ENCODE measurements at regions not wholly inside any gene's neighbourhood (a gene's known extent, or its start where the extent isn't known, plus 50 kb on each side); places are given as distances from the start of the nearest gene placed in this dataset.

- no peak for DNase-seq (ENCODE audit: low read depth in 1 of 2, low spot score in 1 of 2)
- TF ChIP-seq, protein P1, sequence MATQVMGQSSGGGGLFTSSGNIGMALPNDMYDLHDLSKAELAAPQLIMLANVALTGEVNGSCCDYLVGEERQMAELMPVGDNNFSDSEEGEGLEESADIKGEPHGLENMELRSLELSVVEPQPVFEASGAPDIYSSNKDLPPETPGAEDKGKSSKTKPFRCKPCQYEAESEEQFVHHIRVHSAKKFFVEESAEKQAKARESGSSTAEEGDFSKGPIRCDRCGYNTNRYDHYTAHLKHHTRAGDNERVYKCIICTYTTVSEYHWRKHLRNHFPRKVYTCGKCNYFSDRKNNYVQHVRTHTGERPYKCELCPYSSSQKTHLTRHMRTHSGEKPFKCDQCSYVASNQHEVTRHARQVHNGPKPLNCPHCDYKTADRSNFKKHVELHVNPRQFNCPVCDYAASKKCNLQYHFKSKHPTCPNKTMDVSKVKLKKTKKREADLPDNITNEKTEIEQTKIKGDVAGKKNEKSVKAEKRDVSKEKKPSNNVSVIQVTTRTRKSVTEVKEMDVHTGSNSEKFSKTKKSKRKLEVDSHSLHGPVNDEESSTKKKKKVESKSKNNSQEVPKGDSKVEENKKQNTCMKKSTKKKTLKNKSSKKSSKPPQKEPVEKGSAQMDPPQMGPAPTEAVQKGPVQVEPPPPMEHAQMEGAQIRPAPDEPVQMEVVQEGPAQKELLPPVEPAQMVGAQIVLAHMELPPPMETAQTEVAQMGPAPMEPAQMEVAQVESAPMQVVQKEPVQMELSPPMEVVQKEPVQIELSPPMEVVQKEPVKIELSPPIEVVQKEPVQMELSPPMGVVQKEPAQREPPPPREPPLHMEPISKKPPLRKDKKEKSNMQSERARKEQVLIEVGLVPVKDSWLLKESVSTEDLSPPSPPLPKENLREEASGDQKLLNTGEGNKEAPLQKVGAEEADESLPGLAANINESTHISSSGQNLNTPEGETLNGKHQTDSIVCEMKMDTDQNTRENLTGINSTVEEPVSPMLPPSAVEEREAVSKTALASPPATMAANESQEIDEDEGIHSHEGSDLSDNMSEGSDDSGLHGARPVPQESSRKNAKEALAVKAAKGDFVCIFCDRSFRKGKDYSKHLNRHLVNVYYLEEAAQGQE (IDR thresholded peaks at IDR 0.05; ENCODE audit: insufficient replicate concordance, low read depth): no peak
- TF ChIP-seq, protein P2, sequence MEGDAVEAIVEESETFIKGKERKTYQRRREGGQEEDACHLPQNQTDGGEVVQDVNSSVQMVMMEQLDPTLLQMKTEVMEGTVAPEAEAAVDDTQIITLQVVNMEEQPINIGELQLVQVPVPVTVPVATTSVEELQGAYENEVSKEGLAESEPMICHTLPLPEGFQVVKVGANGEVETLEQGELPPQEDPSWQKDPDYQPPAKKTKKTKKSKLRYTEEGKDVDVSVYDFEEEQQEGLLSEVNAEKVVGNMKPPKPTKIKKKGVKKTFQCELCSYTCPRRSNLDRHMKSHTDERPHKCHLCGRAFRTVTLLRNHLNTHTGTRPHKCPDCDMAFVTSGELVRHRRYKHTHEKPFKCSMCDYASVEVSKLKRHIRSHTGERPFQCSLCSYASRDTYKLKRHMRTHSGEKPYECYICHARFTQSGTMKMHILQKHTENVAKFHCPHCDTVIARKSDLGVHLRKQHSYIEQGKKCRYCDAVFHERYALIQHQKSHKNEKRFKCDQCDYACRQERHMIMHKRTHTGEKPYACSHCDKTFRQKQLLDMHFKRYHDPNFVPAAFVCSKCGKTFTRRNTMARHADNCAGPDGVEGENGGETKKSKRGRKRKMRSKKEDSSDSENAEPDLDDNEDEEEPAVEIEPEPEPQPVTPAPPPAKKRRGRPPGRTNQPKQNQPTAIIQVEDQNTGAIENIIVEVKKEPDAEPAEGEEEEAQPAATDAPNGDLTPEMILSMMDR (IDR thresholded peaks at IDR 0.05; ENCODE audit: insufficient read depth, low read length): no peak
- TF ChIP-seq POLR2AphosphoS5 (IDR thresholded peaks at IDR 0.05; ENCODE audit: low read depth) (no peak), SPI1 (IDR thresholded peaks at IDR 0.05; ENCODE audit: borderline replicate concordance, low read depth) (no peak), GABPA (IDR thresholded peaks at IDR 0.05; ENCODE audit: low read depth) (no peak)
- H3K27ac ChIP-seq (replicated peaks): no peak overlapping the region
- H3K4me3 ChIP-seq (replicated peaks; ENCODE audit: insufficient read depth, low read length): no peak overlapping the region
- no peaks in the 10 kb centered on the region for H3K27me3 ChIP-seq (ENCODE audit: insufficient read depth, poor library complexity, severe bottlenecking)
Observed at GRCh38 chr6:48412656-48413055, 301.7 kb upstream of the PTCHD4 start.

- TF ChIP-seq GABPA (IDR thresholded peaks at IDR 0.05; ENCODE audit: low read depth) (no peak), SPI1 (IDR thresholded peaks at IDR 0.05; ENCODE audit: borderline replicate concordance, low read depth) (no peak), POLR2AphosphoS5 (IDR thresholded peaks at IDR 0.05; ENCODE audit: low read depth) (no peak)
- TF ChIP-seq, protein P1 (IDR thresholded peaks at IDR 0.05; ENCODE audit: insufficient replicate concordance, low read depth): no peak
- TF ChIP-seq, protein P2 (IDR thresholded peaks at IDR 0.05; ENCODE audit: insufficient read depth, low read length): no peak
- H3K27ac ChIP-seq (replicated peaks): no peak overlapping the region
- no peak for DNase-seq (ENCODE audit: low read depth in 1 of 2, low spot score in 1 of 2)
Observed at GRCh38 chr6:48404927-48405326, 293.9 kb upstream of the PTCHD4 start.

DNA sequence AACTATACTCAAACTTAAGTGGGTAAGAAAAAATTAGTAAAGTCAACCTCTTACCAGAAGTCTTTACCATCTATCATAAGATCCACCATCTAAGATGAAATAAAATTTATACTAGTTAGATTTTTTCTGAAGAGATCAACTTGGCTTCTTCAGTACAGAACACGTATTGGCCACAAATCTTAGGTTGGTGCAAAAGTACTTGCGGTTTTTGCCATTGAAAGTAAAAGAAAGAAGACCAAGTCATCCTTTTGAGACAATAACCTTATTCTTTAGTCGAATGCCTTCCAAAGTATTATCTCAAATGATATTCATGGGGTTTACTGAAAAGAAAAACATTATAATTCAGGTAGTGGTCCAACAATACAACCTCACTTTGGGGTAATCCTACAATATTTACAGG lies 292.6 kb upstream of the PTCHD4 start:
- no peak overlapping the region for H3K27ac ChIP-seq (replicated peaks)
- no peaks in the 10 kb centered on the region for H3K27me3 ChIP-seq (ENCODE audit: insufficient read depth, poor library complexity, severe bottlenecking)
- no peak for DNase-seq (ENCODE audit: low read depth in 1 of 2, low spot score in 1 of 2)
- TF ChIP-seq, protein P1 (IDR thresholded peaks at IDR 0.05; ENCODE audit: insufficient replicate concordance, low read depth): no peak
- TF ChIP-seq GABPA (IDR thresholded peaks at IDR 0.05; ENCODE audit: low read depth) (no peak), POLR2AphosphoS5 (IDR thresholded peaks at IDR 0.05; ENCODE audit: low read depth) (no peak), SPI1 (IDR thresholded peaks at IDR 0.05; ENCODE audit: borderline replicate concordance, low read depth) (no peak)
- TF ChIP-seq, protein P2 (IDR thresholded peaks at IDR 0.05; ENCODE audit: insufficient read depth, low read length): no peak
- H3K4me3 ChIP-seq (replicated peaks; ENCODE audit: insufficient read depth, low read length): no peak overlapping the region

More at GRCh38 chr6:48404927-48405326, 293.9 kb upstream of the PTCHD4 start:
- Histone ChIP-seq H3K4me3 (replicated peaks; ENCODE audit: insufficient read depth, low read length) (no peak overlapping the region), H3K27me3 (ENCODE audit: insufficient read depth, poor library complexity, severe bottlenecking) (no peaks in the 10 kb centered on the region)
